GM21737 (cell line): ENCODE measurements at regions not wholly inside any gene's neighbourhood (a gene's known extent, or its start where the extent isn't known, plus 50 kb on each side); places are given as distances from the start of the nearest gene placed in this dataset.

Experiments used
- ATAC-seq: cut with Tn5 transposase; IDR thresholded peaks from one replicate; pipeline ENCODE4 v1.9.1; 2021; ENCODE audit warnings: mild to moderate bottlenecking, moderate library complexity; ENCODE audit not compliant: unreplicated experiment

GRCh38 chr10:106216085-106216484 lies 948.4 kb downstream of the SORCS1 start:
- no peak for ATAC-seq

DNA sequence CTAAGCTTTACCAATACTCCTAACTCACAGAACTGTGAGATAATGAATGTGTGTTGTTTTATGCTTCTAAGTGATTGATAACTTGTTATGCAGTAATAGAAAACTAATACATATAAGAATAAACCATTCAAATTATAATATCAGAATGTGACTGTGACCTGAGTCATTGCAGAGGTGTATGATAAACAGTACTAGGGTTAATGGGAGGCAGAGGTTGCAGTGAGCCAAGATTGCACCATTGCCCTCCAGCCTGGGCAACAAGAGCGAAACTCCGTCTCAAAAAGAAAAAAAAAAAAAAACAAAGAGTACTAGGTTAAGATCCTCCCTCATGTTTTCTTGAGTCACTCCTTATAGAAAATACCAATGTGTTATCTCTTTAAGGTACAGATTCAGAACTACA lies 950.3 kb downstream of the SORCS1 start:
- no peak for ATAC-seq

- ATAC-seq: no peak
Measured at GRCh38 chr10:106213493-106213892, 951.0 kb downstream of the SORCS1 start.

DNA sequence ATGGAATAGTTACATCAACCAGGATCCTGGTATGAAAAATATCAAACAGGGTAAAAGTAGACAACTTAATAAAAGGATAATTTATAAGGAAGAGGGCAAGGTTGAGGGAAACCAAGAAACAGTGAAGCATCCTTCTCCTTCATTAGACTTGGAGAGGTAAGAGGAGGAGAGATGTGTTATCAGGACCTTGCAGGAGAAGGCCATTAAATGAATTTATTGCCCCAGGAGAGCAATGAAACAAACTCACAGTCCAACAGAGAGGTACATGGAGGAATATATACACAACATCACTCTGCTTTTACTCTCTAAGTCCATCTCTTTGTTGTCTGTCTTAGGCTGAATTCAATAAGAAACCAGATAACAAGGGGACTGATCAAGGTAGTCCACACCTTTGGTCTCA lies 966.2 kb downstream of the SORCS1 start:
- ATAC-seq: no peak

GRCh38 chr10:106189292-106189691 lies 975.2 kb downstream of the SORCS1 start:
- ATAC-seq: no peak

DNA sequence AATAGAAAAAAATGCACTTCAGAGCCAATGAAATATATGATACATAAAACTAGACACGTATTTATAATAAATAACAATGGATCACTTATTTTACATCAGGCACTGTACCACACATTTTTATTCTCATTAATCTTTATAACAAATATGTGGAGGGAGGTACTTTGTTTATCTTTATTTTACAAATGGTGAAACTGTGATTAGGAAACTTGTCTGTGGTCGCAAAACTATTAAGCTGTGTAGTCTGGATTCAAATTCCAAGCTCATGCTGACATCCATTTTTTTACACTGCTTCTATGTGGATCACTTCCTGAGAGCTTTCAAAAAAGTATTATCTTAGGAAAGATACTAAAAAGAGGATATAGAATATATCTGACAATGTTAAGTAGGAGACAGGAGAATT lies 978.6 kb downstream of the SORCS1 start:
- no peak for ATAC-seq

- ATAC-seq: no peak
Measured at GRCh38 chr10:106183041-106183440, 981.5 kb downstream of the SORCS1 start.

- ATAC-seq: no peak
Measured at GRCh38 chr10:106182542-106182941, 982.0 kb downstream of the SORCS1 start.

- ATAC-seq: no peak
Measured at GRCh38 chr10:106181501-106181900, 983.0 kb downstream of the SORCS1 start.

- no peak for ATAC-seq
Measured at GRCh38 chr10:106179430-106179829, 985.1 kb downstream of the SORCS1 start.

- no peak for ATAC-seq
Measured at GRCh38 chr10:106175760-106176377, 988.6 kb downstream of the SORCS1 start.

DNA sequence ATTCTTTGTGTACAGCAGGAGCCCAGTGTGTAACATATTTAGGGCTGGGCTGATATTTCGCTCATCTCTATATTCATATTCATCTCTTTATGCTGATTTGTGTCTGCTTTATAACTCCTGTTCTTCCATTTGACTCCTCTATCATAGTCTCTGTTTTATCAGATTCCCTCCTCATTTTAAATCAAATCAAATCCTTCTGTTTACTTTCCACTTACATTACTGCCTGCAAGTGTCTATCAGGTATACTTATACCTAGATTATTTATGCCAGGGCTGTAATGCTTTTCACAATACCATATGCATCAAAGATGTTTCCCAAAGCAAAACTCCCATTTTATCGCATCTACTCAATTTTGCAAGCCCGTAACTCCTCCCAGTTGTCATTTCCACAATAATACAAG lies 990.7 kb downstream of the SORCS1 start:
- ATAC-seq: no peak

GRCh38 chr10:106169241-106169640 lies 995.3 kb downstream of the SORCS1 start:
- no peak for ATAC-seq

DNA sequence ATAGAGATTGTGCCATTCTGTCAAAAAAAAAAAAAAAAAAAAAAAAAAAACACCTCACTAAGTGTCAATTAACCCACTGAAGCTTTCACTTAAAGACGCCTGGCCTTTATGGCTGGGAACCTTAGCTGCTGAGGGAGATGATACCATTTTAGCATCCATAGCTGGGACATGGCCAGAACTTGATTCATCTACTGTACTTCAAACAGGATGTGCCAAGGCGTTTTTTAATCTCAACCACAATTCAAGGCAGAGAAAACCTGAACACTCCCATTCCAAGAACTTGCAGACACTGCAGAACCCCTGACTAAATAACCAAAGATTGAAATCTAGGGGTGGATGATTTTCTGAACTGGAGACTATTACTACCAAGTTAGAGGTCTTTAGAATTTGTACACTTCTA lies 996.6 kb downstream of the SORCS1 start:
- ATAC-seq: no peak

DNA sequence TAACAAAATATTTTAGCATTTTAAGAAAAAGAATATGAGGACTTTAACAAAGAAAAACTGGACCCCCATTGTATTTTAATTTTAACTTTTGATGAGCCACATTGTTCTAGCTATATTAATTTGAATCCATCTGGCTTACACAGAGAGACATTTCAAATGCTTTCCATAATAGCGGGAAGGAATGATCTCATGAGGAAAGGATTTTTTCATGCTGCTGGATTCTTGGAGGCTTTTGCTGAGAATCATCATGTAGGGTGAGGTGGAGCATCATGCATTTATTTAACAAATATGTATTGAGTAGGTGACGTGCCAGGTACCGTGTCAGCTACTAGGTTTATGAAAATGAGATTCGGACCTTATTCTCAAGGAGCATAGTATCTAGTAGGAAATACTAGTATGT lies 1006.3 kb downstream of the SORCS1 start:
- no peak for ATAC-seq

GRCh38 chr10:106147021-106147420 lies 1017.5 kb downstream of the SORCS1 start:
- no peak for ATAC-seq

DNA sequence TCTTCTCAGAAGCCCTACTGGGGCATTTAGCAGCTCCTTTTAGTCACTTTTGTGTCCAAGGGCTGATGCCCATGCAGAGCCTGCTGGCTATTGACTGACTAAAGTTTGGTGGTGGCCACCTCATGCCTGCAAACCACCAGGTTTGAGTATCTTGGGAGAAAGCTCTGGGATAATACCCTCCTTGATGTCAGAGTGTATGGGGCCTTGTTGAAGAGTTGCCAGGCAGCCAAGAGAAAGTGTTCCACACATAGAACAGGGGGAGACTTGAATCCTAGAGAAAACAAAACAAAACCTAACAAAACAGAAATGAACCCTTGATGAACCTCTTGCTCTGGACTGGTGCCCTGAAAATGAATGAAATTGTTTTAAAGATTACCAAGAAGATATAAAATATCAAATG lies 1024.6 kb downstream of the SORCS1 start:
- ATAC-seq: no peak

DNA sequence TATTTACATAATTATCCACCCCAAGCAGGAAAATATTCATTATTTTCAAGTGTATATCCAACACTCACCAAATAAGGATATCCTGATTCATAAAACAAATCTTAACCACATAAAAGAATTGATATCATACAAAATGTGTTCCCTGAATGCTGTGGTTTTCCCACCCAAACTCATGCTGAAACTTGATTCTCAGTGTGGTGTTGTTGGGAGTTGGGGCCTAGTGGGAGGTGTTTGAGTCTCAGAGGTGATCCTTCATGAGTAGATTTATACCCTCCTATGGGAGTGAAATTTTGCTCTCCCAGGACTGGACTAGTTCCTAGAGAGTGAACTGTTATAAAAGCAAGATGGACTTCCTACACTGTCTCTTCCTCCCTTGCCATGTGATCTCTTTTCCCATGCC lies 1028.3 kb downstream of the SORCS1 start:
- ATAC-seq: no peak

DNA sequence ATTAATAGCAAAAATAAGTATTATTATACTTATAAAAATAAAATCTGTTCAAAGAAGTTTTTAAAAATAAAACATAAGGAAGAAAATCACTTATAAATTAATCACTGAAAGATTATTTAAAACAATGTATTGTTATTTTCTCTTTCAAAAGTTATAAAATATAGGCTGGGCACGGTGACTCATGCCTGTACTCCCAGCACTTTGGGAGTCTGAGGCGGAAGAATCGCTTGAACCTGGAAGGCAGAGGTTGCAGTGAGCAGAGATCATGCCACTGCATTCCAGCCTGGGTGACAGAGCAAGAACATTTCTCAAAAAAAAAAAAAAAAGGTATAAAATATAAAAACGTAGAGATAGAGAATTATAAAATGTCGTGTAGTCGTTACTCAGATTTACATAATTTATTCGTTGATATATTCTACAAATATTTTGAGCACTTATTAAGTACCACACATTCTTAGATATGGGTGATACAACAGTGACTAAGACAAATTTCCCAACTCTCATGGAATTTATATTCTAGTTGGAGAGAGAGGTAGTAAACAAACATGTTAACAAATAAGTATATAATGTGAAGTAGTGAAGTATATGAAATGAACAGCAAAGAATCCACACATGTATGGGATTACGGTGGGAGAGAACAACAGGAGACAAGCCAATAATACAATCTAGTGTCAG lies 1030.0 kb downstream of the SORCS1 start:
- ATAC-seq: no peak

GRCh38 chr10:106133451-106133850 lies 1031.1 kb downstream of the SORCS1 start:
- ATAC-seq: no peak

- no peak for ATAC-seq
Measured at GRCh38 chr10:106132956-106133355, 1031.5 kb downstream of the SORCS1 start.

- ATAC-seq: no peak
Measured at GRCh38 chr10:106114656-106115186, 1049.8 kb downstream of the SORCS1 start.

- ATAC-seq: no peak
Measured at GRCh38 chr10:106111246-106111645, 1053.3 kb downstream of the SORCS1 start.
